ENCODE measurements at regions not wholly inside any gene's neighbourhood (a gene's known extent, or its start where the extent isn't known, plus 50 kb on each side); places are given as distances from the start of the nearest gene placed in this dataset.
"Not testable (repeated sequence)": the region's sequence is repeated elsewhere in the genome, so short reads cannot be mapped to it uniquely, and the experiment has no call there.

DNA sequence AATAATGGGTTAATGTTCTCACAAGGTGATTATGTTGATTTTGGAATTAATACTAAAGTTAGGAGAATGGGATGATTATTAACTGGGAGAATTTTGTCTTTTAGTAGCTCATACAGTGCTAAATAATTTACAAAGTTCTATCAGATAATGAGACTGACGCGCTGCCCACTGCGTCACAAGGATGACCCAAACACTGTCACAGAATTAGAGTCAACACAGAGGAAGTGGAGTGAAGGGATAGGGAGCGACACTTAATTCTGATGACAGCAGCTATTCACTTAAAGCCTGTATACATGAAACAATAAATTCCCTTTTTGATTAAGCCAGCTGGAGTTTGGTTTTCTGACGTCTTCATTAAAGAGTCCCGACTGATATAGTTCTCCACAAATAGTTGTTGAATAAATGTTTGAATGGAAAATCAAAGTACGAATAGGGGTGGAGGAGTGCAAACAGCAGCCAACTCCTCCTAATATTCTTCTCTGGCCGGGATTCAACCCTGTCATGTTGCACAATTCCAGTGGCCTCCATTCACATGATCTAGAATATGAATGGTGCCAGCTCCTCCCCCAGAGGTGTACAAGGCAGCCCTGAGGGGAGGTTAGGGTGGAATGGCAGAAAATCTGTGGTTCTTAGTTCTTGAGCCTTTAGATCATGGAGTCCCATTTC is 140.3 kb downstream of the PCSK1 start:
- Histone ChIP-seq H3K9me3 (ENCODE audit: control insufficient read depth, low read length) (peaks cover 6% of the 10 kb centered on the region), H3K4me3 (ENCODE audit: low read length) (no peak overlapping the region), H3K36me3 (ENCODE audit: control insufficient read depth, insufficient read depth, low read length) (no peaks in the 10 kb centered on the region), H3K27me3 (ENCODE audit: control insufficient read depth, insufficient read depth, low read length, poor library complexity, severe bottlenecking) (no peaks in the 10 kb centered on the region), H3K27ac (ENCODE audit: low read depth, low read length) (no peak overlapping the region), H3K9ac (ENCODE audit: extremely low read depth, low read length, poor library complexity, severe bottlenecking) (no peak overlapping the region), H3K4me1 (ENCODE audit: control insufficient read depth, insufficient read depth, low read length) (no peaks in the 10 kb centered on the region)
- H3K36me3 Mint-ChIP-seq (ENCODE audit: low read depth), result no peaks in the 10 kb centered on the region
- H3K27me3 Mint-ChIP-seq (ENCODE audit: insufficient read depth), result no peaks in the 10 kb centered on the region
- peaks cover 5% of the 10 kb centered on the region for H3K4me1 Mint-ChIP-seq
- 95% methylated on average over 8 of the region's 8 CpGs; no CpG with 5 or more reads in 1 of the 2 experiments for WGBS, 2 experiments (ENCODE audit: insufficient coverage in 1 of 2, insufficient read length in 1 of 2)
- TF ChIP-seq CTCF (conservative IDR thresholded peaks at IDR 0.05), result no peak
- H3K4me3 Mint-ChIP-seq, result no peak overlapping the region
- DNase-seq, result no peak
- H3K9me3 Mint-ChIP-seq, result peaks cover 3% of the 10 kb centered on the region
- no peak overlapping the region for H3K27ac Mint-ChIP-seq

DNA sequence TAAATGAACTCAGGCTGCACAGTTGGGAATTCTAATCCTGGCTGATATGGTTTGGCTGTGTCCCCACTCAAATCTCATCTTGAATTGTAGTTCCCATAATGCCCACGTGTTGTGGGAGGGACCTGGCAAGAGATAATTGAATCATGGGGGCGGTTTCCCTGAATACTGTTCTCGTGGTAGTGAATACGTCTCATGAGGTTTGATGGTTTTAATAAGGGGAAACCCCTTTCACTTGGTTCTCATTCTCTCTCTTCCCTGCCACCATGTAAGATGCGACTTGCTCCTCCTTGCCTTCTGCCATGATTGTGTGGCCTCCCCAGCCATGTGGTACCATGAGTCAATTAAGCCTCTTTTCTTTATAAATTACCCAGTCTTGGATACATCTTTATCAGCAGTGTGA is 143.8 kb downstream of the PCSK1 start:
- not testable (repeated sequence) for H3K36me3 ChIP-seq (ENCODE audit: control insufficient read depth, insufficient read depth, low read length); H3K27ac Mint-ChIP-seq; H3K4me1 ChIP-seq (ENCODE audit: control insufficient read depth, insufficient read depth, low read length); H3K4me3 ChIP-seq (ENCODE audit: low read length); H3K4me1 Mint-ChIP-seq; H3K27me3 Mint-ChIP-seq (ENCODE audit: insufficient read depth); H3K9ac ChIP-seq (ENCODE audit: extremely low read depth, low read length, poor library complexity, severe bottlenecking); H3K36me3 Mint-ChIP-seq (ENCODE audit: low read depth); DNase-seq; H3K27me3 ChIP-seq (ENCODE audit: control insufficient read depth, insufficient read depth, low read length, poor library complexity, severe bottlenecking); H3K4me3 Mint-ChIP-seq; H3K9me3 ChIP-seq (ENCODE audit: control insufficient read depth, low read length); H3K27ac ChIP-seq (ENCODE audit: low read depth, low read length); H3K9me3 Mint-ChIP-seq
- WGBS, 2 experiments (ENCODE audit: insufficient coverage in 1 of 2, insufficient read length in 1 of 2), result 94 to 100% methylated on average over 1 to 5 of the region's 5 CpGs

DNA sequence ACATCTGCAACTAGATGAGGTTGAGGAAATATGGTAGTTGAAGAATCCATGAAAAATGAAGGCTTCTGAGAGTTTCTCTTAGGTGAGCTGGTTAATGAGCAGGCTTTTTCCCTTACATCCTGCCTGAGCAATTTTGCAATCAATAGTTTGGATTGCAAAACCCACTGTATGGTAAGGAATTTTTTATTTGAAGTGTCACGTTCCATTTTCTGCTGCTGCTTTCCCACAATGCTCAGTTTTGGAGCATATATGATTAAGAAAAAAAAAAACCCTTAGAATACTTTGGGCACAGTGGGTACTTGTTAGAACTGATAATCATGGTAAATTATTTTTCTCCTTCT is 144.2 kb downstream of the PCSK1 start:
- H3K27ac ChIP-seq (ENCODE audit: low read depth, low read length), result no peak overlapping the region
- peaks cover 5% of the 10 kb centered on the region for H3K4me1 Mint-ChIP-seq
- no peak overlapping the region for H3K4me3 ChIP-seq (ENCODE audit: low read length)
- no peak for DNase-seq
- no peak overlapping the region for H3K9ac ChIP-seq (ENCODE audit: extremely low read depth, low read length, poor library complexity, severe bottlenecking)
- no peak for TF ChIP-seq CTCF (conservative IDR thresholded peaks at IDR 0.05)
- WGBS, 2 experiments (ENCODE audit: insufficient coverage in 1 of 2, insufficient read length in 1 of 2), result 87% methylated on average over 1 of the region's 1 CpG; no CpG with 5 or more reads in 1 of the 2 experiments
- H3K27ac Mint-ChIP-seq, result no peak overlapping the region
- no peaks in the 10 kb centered on the region for H3K36me3 Mint-ChIP-seq (ENCODE audit: low read depth)
- H3K4me1 ChIP-seq (ENCODE audit: control insufficient read depth, insufficient read depth, low read length), result no peaks in the 10 kb centered on the region
- no peak overlapping the region for H3K4me3 Mint-ChIP-seq
- no peaks in the 10 kb centered on the region for H3K27me3 ChIP-seq (ENCODE audit: control insufficient read depth, insufficient read depth, low read length, poor library complexity, severe bottlenecking)
- peaks cover 3% of the 10 kb centered on the region for H3K9me3 Mint-ChIP-seq
- H3K9me3 ChIP-seq (ENCODE audit: control insufficient read depth, low read length), result peaks cover 6% of the 10 kb centered on the region
- no peaks in the 10 kb centered on the region for H3K36me3 ChIP-seq (ENCODE audit: control insufficient read depth, insufficient read depth, low read length)
- no peaks in the 10 kb centered on the region for H3K27me3 Mint-ChIP-seq (ENCODE audit: insufficient read depth)
